GM12865 (cell line): ENCODE measurements at regions not wholly inside any gene's neighbourhood (a gene's known extent, or its start where the extent isn't known, plus 50 kb on each side); places are given as distances from the start of the nearest gene placed in this dataset.
A peak's percentile ranks its signal among the peaks of the same experiment; 100 is the strongest.

Experiments
- DNase-seq: peaks from one replicate; pipeline ENCODE4 v3.0.0; 2010; ENCODE audit warnings: low read depth
- H3K4me3 ChIP-seq: 2 replicates; pipeline ENCODE4 v1.5.1; 2011; ENCODE audit warnings: mild to moderate bottlenecking, low read depth, low read length, control low read depth
- CTCF ChIP-seq: IDR thresholded peaks from 2 replicates; pipeline ENCODE4 v1.5.1; 2011; ENCODE audit warnings: low read length, control low read depth, low read depth, inconsistent platforms; ENCODE audit not compliant: insufficient read depth; ENCODE audit errors: missing control alignments

GRCh38 chr4:140256335-140256734, 102.4 kb upstream of the MAML3 start:
- no peak overlapping the region for H3K4me3 ChIP-seq
- no peak for DNase-seq
- no peak for TF ChIP-seq CTCF

GRCh38 chr4:140255927-140256326, 101.9 kb upstream of the MAML3 start:
- H3K4me3 ChIP-seq: no peak overlapping the region
- no peak for DNase-seq
- no peak for TF ChIP-seq CTCF

- DNase-seq: no peak
- H3K4me3 ChIP-seq: no peak overlapping the region
- TF ChIP-seq CTCF: no peak
Observed at GRCh38 chr4:140255467-140255866, 101.5 kb upstream of the MAML3 start.

GRCh38 chr4:140254651-140255299, 100.8 kb upstream of the MAML3 start:
- no peak for DNase-seq
- TF ChIP-seq CTCF: no peak
- H3K4me3 ChIP-seq: no peak overlapping the region

- no peak overlapping the region for H3K4me3 ChIP-seq
- no peak for DNase-seq
- no peak for TF ChIP-seq CTCF
Observed at GRCh38 chr4:140253556-140254027, 99.6 kb upstream of the MAML3 start.

GRCh38 chr4:140252742-140253555, 99.0 kb upstream of the MAML3 start:
- DNase-seq: peak; percentile 40
- TF ChIP-seq CTCF: peak; percentile 85
- peak overlapping the region; percentile 39 for H3K4me3 ChIP-seq
